Chondrocyte (in vitro differentiated cells): ENCODE measurements at regions not wholly inside any gene's neighbourhood (a gene's known extent, or its start where the extent isn't known, plus 50 kb on each side); places are given as distances from the start of the nearest gene placed in this dataset.

ENCODE experiments used
- DNase-seq: peaks from one replicate; pipeline ENCODE4 v3.0.0; 2021; ENCODE audit warnings: mixed read lengths, low spot score
- H3K27ac Mint-ChIP-seq: one replicate; pipeline ENCODE4 v1.8.0; 2021; ENCODE audit warnings: mild to moderate bottlenecking, moderate library complexity, mixed read lengths; ENCODE audit not compliant: unreplicated experiment
- H3K27me3 Mint-ChIP-seq: 2 replicates; pipeline ENCODE4 v1.8.0; 2021; ENCODE audit warnings: low read depth, mixed read lengths
- H3K36me3 Mint-ChIP-seq: 2 replicates; pipeline ENCODE4 v1.8.0; 2021; ENCODE audit warnings: low read depth, mixed read lengths
- H3K4me1 Mint-ChIP-seq: 2 replicates; pipeline ENCODE4 v1.8.0; 2021; ENCODE audit warnings: low read depth, mild to moderate bottlenecking, mixed read lengths
- H3K4me3 Mint-ChIP-seq: one replicate; pipeline ENCODE4 v1.8.0; 2021; ENCODE audit warnings: mild to moderate bottlenecking, moderate library complexity, mixed read lengths; ENCODE audit not compliant: unreplicated experiment
- H3K9me3 Mint-ChIP-seq: 2 replicates; pipeline ENCODE4 v1.8.0; 2021; ENCODE audit warnings: low read depth, mixed read lengths
- TF ChIP-seq, protein P1 (sequence below): fragments of 200-600 bp; sonication (generic); IDR thresholded peaks from 2 replicates; pipeline ENCODE4 v1.5.0; 2021; ENCODE audit warnings: antibody characterized with exemption, mild to moderate bottlenecking, moderate library complexity

DNA sequence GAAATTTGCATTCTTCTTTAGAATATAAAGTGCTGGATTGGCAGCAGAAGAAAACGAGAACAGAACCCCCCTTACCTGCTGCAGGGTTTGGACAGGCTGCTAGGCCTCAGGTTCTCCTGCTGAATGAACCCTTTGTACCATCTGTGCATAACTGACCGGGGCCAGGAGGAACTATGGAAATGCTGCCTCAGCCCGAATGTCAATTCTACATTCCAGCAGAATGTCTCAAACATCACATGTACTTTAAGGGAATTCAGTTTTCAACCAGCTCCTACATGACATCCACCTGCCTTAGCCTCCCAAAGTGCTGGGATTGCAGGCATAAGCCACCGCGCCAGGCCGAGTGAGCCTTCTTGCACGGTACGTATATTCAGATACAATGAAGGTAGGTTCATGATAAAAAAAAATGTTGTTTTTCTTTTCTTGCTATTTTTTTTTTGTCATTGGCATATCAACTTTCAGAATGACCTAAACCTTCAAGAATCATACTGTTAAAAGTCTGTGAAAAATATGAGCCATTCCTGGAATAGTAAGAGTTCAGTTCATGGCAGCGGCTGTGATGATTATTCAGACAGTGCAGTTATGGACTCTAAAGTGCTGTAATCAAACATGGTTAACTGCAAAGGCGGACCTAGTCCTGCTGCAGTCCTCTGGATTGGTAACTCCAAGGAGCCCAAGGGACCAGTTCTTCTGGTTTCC, 84.4 kb upstream of the TNS3 start:
- Mint-ChIP-seq H3K36me3 (no peaks in the 10 kb centered on the region), H3K27ac (peak overlapping the region; percentile 97), H3K27me3 (no peaks in the 10 kb centered on the region), H3K4me3 (peak overlapping the region; percentile 50), H3K4me1 (peaks cover 78% of the 10 kb centered on the region), H3K9me3 (no peaks in the 10 kb centered on the region)
- TF ChIP-seq, protein P1, sequence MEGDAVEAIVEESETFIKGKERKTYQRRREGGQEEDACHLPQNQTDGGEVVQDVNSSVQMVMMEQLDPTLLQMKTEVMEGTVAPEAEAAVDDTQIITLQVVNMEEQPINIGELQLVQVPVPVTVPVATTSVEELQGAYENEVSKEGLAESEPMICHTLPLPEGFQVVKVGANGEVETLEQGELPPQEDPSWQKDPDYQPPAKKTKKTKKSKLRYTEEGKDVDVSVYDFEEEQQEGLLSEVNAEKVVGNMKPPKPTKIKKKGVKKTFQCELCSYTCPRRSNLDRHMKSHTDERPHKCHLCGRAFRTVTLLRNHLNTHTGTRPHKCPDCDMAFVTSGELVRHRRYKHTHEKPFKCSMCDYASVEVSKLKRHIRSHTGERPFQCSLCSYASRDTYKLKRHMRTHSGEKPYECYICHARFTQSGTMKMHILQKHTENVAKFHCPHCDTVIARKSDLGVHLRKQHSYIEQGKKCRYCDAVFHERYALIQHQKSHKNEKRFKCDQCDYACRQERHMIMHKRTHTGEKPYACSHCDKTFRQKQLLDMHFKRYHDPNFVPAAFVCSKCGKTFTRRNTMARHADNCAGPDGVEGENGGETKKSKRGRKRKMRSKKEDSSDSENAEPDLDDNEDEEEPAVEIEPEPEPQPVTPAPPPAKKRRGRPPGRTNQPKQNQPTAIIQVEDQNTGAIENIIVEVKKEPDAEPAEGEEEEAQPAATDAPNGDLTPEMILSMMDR, result no peak
- no peak for DNase-seq

DNA sequence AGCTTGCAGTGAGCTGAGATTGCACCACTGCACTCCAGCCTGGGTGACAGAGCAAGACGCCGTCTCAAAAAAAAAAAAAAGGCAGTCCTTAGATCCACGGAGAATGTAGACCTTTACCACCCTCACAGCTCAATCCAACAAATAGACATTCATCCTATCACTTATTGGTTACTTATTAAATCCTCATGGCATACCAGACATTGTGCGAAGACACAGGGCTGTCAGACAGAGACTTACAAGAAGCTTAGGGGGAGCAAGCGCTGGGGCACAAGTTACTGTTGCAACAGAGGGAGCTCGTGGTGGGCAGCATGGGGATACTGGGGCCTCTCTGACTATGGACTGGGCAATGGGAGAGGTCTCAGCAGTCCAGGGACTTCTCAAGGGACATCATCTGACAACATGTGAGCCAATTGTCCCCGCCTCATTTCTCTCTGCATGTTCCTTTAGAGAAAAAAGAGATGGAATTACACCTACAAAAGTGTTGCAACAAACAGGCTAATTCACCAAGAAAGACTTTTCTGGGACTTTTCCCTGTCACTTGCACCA, 82.8 kb upstream of the TNS3 start:
- Mint-ChIP-seq H3K9me3 (no peaks in the 10 kb centered on the region), H3K27me3 (no peaks in the 10 kb centered on the region), H3K4me3 (no peak overlapping the region), H3K4me1 (peaks cover 81% of the 10 kb centered on the region), H3K36me3 (no peaks in the 10 kb centered on the region), H3K27ac (peak overlapping the region; percentile 97)
- TF ChIP-seq, protein P1, result no peak
- no peak for DNase-seq

DNA sequence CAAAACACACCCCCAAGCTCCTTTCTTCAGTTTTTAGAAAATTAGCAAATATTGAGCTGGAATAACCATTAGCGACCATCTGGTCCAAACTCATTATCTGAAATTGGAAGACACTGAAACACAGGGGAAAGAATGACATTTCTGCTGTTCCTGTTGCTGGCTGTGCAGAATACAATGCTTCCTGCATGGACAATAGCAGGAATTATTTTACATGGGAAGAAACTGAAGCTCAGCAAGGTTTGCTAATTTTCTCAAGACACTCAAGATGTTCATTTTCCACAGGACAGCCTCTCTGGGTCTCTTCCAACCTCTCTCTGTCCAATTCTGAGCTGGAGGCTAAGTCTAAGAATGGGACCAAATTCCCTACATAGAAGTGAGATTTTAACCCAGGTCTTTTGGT, 81.9 kb upstream of the TNS3 start:
- Mint-ChIP-seq H3K27ac (no peak overlapping the region), H3K27me3 (no peaks in the 10 kb centered on the region), H3K9me3 (no peaks in the 10 kb centered on the region)

DNA sequence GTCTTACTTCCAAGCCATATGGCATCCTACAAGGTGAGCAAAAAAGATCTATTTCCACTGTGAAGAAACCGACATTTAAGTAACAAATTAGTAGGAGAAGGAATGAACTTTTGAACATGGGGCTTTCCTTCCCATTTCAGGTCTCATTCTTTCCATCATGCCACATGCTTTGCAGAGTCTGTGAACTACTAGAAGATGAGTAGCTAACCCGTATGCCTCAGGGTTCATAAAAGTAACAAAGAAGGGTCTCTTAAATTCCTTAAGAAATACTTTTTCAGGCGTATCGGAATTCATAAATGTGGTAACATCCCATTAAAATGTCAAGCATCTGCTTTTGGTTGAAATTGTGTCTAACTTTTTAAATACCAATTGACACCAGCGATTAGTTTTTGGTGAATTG, 81.3 kb upstream of the TNS3 start:
- Mint-ChIP-seq H3K4me3 (no peak overlapping the region), H3K27ac (peak overlapping the region; percentile 12), H3K36me3 (no peaks in the 10 kb centered on the region), H3K9me3 (no peaks in the 10 kb centered on the region), H3K27me3 (no peaks in the 10 kb centered on the region), H3K4me1 (peaks cover 76% of the 10 kb centered on the region)
- TF ChIP-seq, protein P1, result no peak
- DNase-seq, result no peak

More for the DNA sequence above, 81.9 kb upstream of the TNS3 start:
- no peak for DNase-seq
- Mint-ChIP-seq H3K4me1 (peaks cover 79% of the 10 kb centered on the region), H3K4me3 (no peak overlapping the region), H3K36me3 (no peaks in the 10 kb centered on the region)
- TF ChIP-seq, protein P1, result no peak

DNA sequence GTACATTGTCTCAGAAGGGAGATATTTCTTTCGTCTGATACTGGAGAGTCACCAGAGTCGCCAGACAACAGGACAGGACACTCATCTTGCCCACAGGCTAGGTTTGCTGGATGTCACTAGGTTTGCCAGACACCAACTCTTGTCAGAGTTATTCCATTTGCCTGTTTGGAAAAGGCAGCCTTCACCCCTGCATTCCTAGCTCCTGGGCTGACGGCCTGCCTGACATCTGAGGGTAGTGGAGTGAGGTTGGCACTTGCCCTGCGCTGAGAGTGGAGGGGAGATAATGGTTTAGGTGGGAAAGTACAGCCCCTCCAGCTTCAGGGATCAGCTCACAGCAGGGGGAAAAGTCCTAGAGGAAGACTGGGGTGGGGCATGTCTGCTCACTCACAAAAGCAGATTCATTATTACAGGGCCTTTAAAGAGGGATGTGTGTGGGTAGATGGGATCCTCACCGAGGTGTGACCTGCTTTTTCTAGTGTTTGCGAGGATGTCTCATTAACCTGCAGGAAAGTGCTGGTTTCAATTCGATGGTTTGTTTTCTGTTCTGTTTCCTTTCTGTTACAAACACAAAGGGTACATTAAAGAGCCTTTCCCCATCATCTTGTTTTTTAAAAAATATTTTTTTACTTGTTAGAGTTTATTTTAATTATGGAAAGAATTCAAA, 79.3 kb upstream of the TNS3 start:
- H3K27ac Mint-ChIP-seq, result peak overlapping the region; percentile 81
- no peak overlapping the region for H3K4me3 Mint-ChIP-seq
- no peak for DNase-seq
- TF ChIP-seq, protein P1, result no peak
- H3K27me3 Mint-ChIP-seq, result no peaks in the 10 kb centered on the region
- no peaks in the 10 kb centered on the region for H3K36me3 Mint-ChIP-seq
- peaks cover 59% of the 10 kb centered on the region for H3K4me1 Mint-ChIP-seq
- no peaks in the 10 kb centered on the region for H3K9me3 Mint-ChIP-seq
